GM23338 (cell line): ENCODE measurements at regions not wholly inside any gene's neighbourhood (a gene's known extent, or its start where the extent isn't known, plus 50 kb on each side); places are given as distances from the start of the nearest gene placed in this dataset.

ENCODE experiments used
- ATAC-seq: fragments of 200-7000 bp; cut with Tn5 transposase; 3 replicates; pipeline ENCODE4 v1.9.1; 2020
- DNase-seq: peaks from one replicate; pipeline ENCODE4 v3.0.0-alpha.2; 2015; ENCODE audit warnings: low spot score
- H2AFZ ChIP-seq: fragments of 200-600 bp; sonication (generic); 2 replicates; pipeline ENCODE4 v1.8.0; 2016; ENCODE audit warnings: antibody characterized with exemption, mild to moderate bottlenecking, moderate library complexity
- H3F3A ChIP-seq: fragments of 200-600 bp; sonication (generic); replicated peaks from 2 replicates; pipeline ENCODE4 v1.8.0; 2017; ENCODE audit warnings: antibody characterized with exemption, mixed run types, low read depth
- H3K27ac ChIP-seq: fragments of 200-600 bp; sonication (generic); 2 replicates; pipeline ENCODE4 v1.6.1; 2016; ENCODE audit warnings: low read depth
- H3K27me3 ChIP-seq: fragments of 200-600 bp; sonication (generic); 2 replicates; pipeline ENCODE4 v1.8.0; 2016; ENCODE audit warnings: mild to moderate bottlenecking, mixed run types, moderate library complexity; ENCODE audit not compliant: insufficient read depth
- H3K36me3 ChIP-seq: fragments of 200-600 bp; sonication (generic); 2 replicates; pipeline ENCODE4 v1.8.0; 2016; ENCODE audit warnings: mild to moderate bottlenecking; ENCODE audit not compliant: insufficient read depth
- H3K4me1 ChIP-seq: fragments of 200-600 bp; sonication (generic); 2 replicates; pipeline ENCODE4 v1.8.0; 2016; ENCODE audit warnings: mild to moderate bottlenecking, moderate library complexity; ENCODE audit not compliant: insufficient read depth
- H3K4me2 ChIP-seq: fragments of 200-600 bp; sonication (generic); 2 replicates; pipeline ENCODE4 v1.7.1; 2017; ENCODE audit warnings: mixed run types
- H3K4me3 ChIP-seq: fragments of 200-600 bp; sonication (generic); 2 replicates; pipeline ENCODE4 v1.6.1; 2016; ENCODE audit warnings: mixed run types
- H3K79me2 ChIP-seq: fragments of 200-600 bp; sonication (generic); replicated peaks from 2 replicates; pipeline ENCODE4 v1.8.0; 2017; ENCODE audit warnings: mild to moderate bottlenecking; ENCODE audit not compliant: insufficient read depth
- H3K9me2 ChIP-seq: fragments of 200-600 bp; sonication (generic); 2 replicates; pipeline ENCODE4 v1.8.0; 2017; ENCODE audit not compliant: insufficient read depth
- H4K20me1 ChIP-seq: fragments of 200-600 bp; sonication (generic); replicated peaks from 2 replicates; pipeline ENCODE4 v1.8.0; 2017; ENCODE audit warnings: mild to moderate bottlenecking; ENCODE audit not compliant: insufficient read depth
- H3K27ac Mint-ChIP-seq: 2 replicates; pipeline ENCODE4 v1.8.0; 2020; ENCODE audit warnings: inconsistent platforms, mild to moderate bottlenecking, moderate library complexity, mixed read lengths
- H3K27me3 Mint-ChIP-seq: 3 replicates; pipeline ENCODE4 v1.8.0; 2022; ENCODE audit warnings: low read depth, mild to moderate bottlenecking, moderate library complexity, mixed read lengths, inconsistent platforms; ENCODE audit not compliant: insufficient read depth, poor library complexity
- H3K36me3 Mint-ChIP-seq: 3 replicates; pipeline ENCODE4 v1.8.0; 2021; ENCODE audit warnings: low read depth, mild to moderate bottlenecking, inconsistent platforms, moderate library complexity, mixed read lengths
- H3K4me1 Mint-ChIP-seq: 3 replicates; pipeline ENCODE4 v1.8.0; 2020; ENCODE audit warnings: mild to moderate bottlenecking, inconsistent platforms, mixed read lengths
- H3K4me3 Mint-ChIP-seq: 3 replicates; pipeline ENCODE4 v1.8.0; 2021; ENCODE audit warnings: moderate library complexity, mild to moderate bottlenecking, inconsistent platforms, mixed read lengths
- H3K9me3 Mint-ChIP-seq: 3 replicates; pipeline ENCODE4 v1.8.0; 2020; ENCODE audit warnings: moderate library complexity, mild to moderate bottlenecking, inconsistent platforms, mixed read lengths
- CREB1 ChIP-seq: fragments of 250-450 bp; sonication (Bioruptor Pico); IDR thresholded peaks from 2 replicates; pipeline ENCODE4 v1.5.0; 2020; ENCODE audit warnings: low read depth, mild to moderate bottlenecking, moderate library complexity
- ETS1 ChIP-seq: IDR thresholded peaks from 2 replicates; pipeline ENCODE4 v1.6.1; 2016; ENCODE audit warnings: antibody characterized with exemption
- EZH2phosphoT487 ChIP-seq: fragments of 200-600 bp; sonication (generic); IDR thresholded peaks from one replicate; pipeline ENCODE4 v1.8.1; 2018; ENCODE audit warnings: antibody characterized with exemption; ENCODE audit not compliant: unreplicated experiment
- NANOG ChIP-seq: IDR thresholded peaks from 2 replicates; pipeline ENCODE4 v1.6.1; 2016; ENCODE audit warnings: antibody characterized with exemption, borderline replicate concordance
- POLR2AphosphoS5 ChIP-seq: IDR thresholded peaks from 2 replicates; pipeline ENCODE4 v1.6.1; 2016; ENCODE audit warnings: antibody characterized with exemption, low read depth
- STAT1 ChIP-seq: IDR thresholded peaks from one replicate; pipeline ENCODE4 v1.6.1; 2016; ENCODE audit warnings: antibody characterized with exemption; ENCODE audit not compliant: unreplicated experiment
- ZNF114 ChIP-seq: fragments of 250-450 bp; sonication (Bioruptor Pico); IDR thresholded peaks from 2 replicates; pipeline ENCODE4 v1.5.0; 2020; ENCODE audit warnings: mild to moderate bottlenecking, moderate library complexity
- TF ChIP-seq, protein P1 (sequence below), 2 experiments: fragments of 200-600 bp in 1 of 2; sonication (generic) in 1 of 2; conservative IDR thresholded peaks; 2 replicates each; pipeline versions ENCODE4 v1.5.1 to v1.6.1; 2016 to 2017; ENCODE audit warnings: antibody characterized with exemption in 2 of 2, low read depth in 2 of 2, mild to moderate bottlenecking in 2 of 2, moderate library complexity in 1 of 2
- TF ChIP-seq, protein P2 (sequence below): IDR thresholded peaks from one replicate; pipeline ENCODE4 v1.6.1; 2018; ENCODE audit warnings: antibody characterized with exemption; ENCODE audit not compliant: unreplicated experiment

DNA sequence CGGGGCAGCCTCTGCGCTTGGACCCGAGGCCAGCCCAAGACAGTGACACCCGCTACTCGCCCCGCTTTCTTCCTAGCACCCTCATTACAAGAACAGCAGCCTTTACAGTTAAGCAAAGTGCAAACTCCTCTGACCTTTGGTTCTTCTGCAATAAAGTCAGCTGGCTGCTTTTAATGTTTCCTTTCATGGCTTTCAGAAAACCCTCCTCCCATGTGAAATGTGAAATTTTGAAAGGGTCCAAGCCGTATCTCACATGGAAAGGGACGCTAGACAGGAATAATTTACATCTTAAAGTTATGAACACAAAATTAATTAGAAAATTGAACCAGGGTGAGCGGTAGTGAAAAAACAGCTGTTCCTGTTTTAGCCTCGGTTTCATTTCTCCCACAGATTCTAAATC, 520.1 kb upstream of the FRG1 start:
- Mint-ChIP-seq H3K27me3 (peaks cover 5% of the 10 kb centered on the region), H3K4me1 (no peaks in the 10 kb centered on the region), H3K36me3 (no peaks in the 10 kb centered on the region), H3K4me3 (no peak overlapping the region), H3K27ac (no peak overlapping the region), H3K9me3 (peaks cover 65% of the 10 kb centered on the region)
- no peak overlapping the region for H3K4me2 ChIP-seq
- H3K27me3 ChIP-seq: no peaks in the 10 kb centered on the region
- ATAC-seq (no peak), DNase-seq (no peak)
- H4K20me1 ChIP-seq: no peaks in the 10 kb centered on the region
- no peaks in the 10 kb centered on the region for H3K79me2 ChIP-seq
- no peaks in the 10 kb centered on the region for H3K4me1 ChIP-seq
- no peak overlapping the region for H2AFZ ChIP-seq
- H3K27ac ChIP-seq: no peak overlapping the region
- no peak overlapping the region for H3K4me3 ChIP-seq
- TF ChIP-seq, protein P1, sequence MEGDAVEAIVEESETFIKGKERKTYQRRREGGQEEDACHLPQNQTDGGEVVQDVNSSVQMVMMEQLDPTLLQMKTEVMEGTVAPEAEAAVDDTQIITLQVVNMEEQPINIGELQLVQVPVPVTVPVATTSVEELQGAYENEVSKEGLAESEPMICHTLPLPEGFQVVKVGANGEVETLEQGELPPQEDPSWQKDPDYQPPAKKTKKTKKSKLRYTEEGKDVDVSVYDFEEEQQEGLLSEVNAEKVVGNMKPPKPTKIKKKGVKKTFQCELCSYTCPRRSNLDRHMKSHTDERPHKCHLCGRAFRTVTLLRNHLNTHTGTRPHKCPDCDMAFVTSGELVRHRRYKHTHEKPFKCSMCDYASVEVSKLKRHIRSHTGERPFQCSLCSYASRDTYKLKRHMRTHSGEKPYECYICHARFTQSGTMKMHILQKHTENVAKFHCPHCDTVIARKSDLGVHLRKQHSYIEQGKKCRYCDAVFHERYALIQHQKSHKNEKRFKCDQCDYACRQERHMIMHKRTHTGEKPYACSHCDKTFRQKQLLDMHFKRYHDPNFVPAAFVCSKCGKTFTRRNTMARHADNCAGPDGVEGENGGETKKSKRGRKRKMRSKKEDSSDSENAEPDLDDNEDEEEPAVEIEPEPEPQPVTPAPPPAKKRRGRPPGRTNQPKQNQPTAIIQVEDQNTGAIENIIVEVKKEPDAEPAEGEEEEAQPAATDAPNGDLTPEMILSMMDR (conservative IDR thresholded peaks at IDR 0.05; ENCODE audit: low read depth in 2 of 2): no peak
- TF ChIP-seq STAT1: no peak
- no peak for TF ChIP-seq ZNF114 (CRISPR knock-in tag)
- no peak for TF ChIP-seq NANOG
- no peak for TF ChIP-seq CREB1 (CRISPR knock-in tag)
- TF ChIP-seq, protein P2, sequence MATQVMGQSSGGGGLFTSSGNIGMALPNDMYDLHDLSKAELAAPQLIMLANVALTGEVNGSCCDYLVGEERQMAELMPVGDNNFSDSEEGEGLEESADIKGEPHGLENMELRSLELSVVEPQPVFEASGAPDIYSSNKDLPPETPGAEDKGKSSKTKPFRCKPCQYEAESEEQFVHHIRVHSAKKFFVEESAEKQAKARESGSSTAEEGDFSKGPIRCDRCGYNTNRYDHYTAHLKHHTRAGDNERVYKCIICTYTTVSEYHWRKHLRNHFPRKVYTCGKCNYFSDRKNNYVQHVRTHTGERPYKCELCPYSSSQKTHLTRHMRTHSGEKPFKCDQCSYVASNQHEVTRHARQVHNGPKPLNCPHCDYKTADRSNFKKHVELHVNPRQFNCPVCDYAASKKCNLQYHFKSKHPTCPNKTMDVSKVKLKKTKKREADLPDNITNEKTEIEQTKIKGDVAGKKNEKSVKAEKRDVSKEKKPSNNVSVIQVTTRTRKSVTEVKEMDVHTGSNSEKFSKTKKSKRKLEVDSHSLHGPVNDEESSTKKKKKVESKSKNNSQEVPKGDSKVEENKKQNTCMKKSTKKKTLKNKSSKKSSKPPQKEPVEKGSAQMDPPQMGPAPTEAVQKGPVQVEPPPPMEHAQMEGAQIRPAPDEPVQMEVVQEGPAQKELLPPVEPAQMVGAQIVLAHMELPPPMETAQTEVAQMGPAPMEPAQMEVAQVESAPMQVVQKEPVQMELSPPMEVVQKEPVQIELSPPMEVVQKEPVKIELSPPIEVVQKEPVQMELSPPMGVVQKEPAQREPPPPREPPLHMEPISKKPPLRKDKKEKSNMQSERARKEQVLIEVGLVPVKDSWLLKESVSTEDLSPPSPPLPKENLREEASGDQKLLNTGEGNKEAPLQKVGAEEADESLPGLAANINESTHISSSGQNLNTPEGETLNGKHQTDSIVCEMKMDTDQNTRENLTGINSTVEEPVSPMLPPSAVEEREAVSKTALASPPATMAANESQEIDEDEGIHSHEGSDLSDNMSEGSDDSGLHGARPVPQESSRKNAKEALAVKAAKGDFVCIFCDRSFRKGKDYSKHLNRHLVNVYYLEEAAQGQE: no peak
- no peaks in the 10 kb centered on the region for H3K9me2 ChIP-seq
- H3K36me3 ChIP-seq: no peaks in the 10 kb centered on the region
- no peaks in the 10 kb centered on the region for H3F3A ChIP-seq

- DNase-seq (peak; percentile 73), ATAC-seq (0 out of 3 replicates have a peak, but pooled peaks have one; percentile 29)
- Mint-ChIP-seq H3K27me3 (peaks cover 2% of the 10 kb centered on the region), H3K9me3 (peaks cover 59% of the 10 kb centered on the region), H3K4me1 (no peaks in the 10 kb centered on the region), H3K27ac (no peak overlapping the region), H3K36me3 (peaks cover 12% of the 10 kb centered on the region; the same call in 2 of the 3 replicates), H3K4me3 (no peak overlapping the region)
- TF ChIP-seq, protein P1 (conservative IDR thresholded peaks at IDR 0.05; ENCODE audit: low read depth in 2 of 2): peak; percentile 62 to 71
- TF ChIP-seq POLR2AphosphoS5: no peak
- TF ChIP-seq EZH2phosphoT487: no peak
- no peak for TF ChIP-seq ETS1
- H3K36me3 ChIP-seq: no peaks in the 10 kb centered on the region
- H3K4me1 ChIP-seq: no peaks in the 10 kb centered on the region
- H3K27me3 ChIP-seq: no peaks in the 10 kb centered on the region
- H2AFZ ChIP-seq: 0 out of 2 replicates have a peak overlapping the region, but pooled peaks have one; percentile 61
- no peaks in the 10 kb centered on the region for H3K79me2 ChIP-seq
- no peak overlapping the region for H3K4me2 ChIP-seq
- H4K20me1 ChIP-seq: no peaks in the 10 kb centered on the region
- no peaks in the 10 kb centered on the region; the same call in 1 of the 2 replicates for H3K9me2 ChIP-seq
- H3K27ac ChIP-seq: no peak overlapping the region
- H3K4me3 ChIP-seq: no peak overlapping the region
- no peaks in the 10 kb centered on the region for H3F3A ChIP-seq
These were observed 504.5 kb upstream of the FRG1 start for GRCh38 chr4:189436207-189436606.
